Activated gamma-delta T cell treated with anti-CD3 and anti-CD28 coated beads, Interleukin-2, amount 50 U/mL, for 16 hours (primary cell): ENCODE measurements at regions not wholly inside any gene's neighbourhood (a gene's known extent, or its start where the extent isn't known, plus 50 kb on each side); places are given as distances from the start of the nearest gene placed in this dataset.

Source experiments
- DNase-seq: peaks from one replicate; pipeline ENCODE4 v3.0.0-alpha.2; 2020; ENCODE audit warnings: low read depth

GRCh38 chr1:56222914-56223540, 356.3 kb downstream of the PLPP3 start:
- no peak for DNase-seq

- DNase-seq: no peak
Observed at GRCh38 chr1:56220021-56220420, 359.3 kb downstream of the PLPP3 start.

- no peak for DNase-seq
Observed at GRCh38 chr1:56218023-56218422, 361.3 kb downstream of the PLPP3 start.

GRCh38 chr1:56216218-56216617, 363.1 kb downstream of the PLPP3 start:
- DNase-seq: no peak

- no peak for DNase-seq
Observed at GRCh38 chr1:56215771-56216170, 363.6 kb downstream of the PLPP3 start.

- no peak for DNase-seq
Observed at GRCh38 chr1:56215086-56215485, 364.3 kb downstream of the PLPP3 start.

- no peak for DNase-seq
Observed at GRCh38 chr1:56213068-56213467, 366.3 kb downstream of the PLPP3 start.

- no peak for DNase-seq
Observed at GRCh38 chr1:56212143-56212542, 367.2 kb downstream of the PLPP3 start.

- no peak for DNase-seq
Observed at GRCh38 chr1:56206391-56206790, 373.0 kb downstream of the PLPP3 start.

- DNase-seq: no peak
Observed at GRCh38 chr1:56204206-56204605, 375.2 kb downstream of the PLPP3 start.

GRCh38 chr1:56202796-56203492, 376.4 kb downstream of the PLPP3 start:
- DNase-seq: no peak

GRCh38 chr1:56202186-56202585, 377.2 kb downstream of the PLPP3 start:
- no peak for DNase-seq

- DNase-seq: no peak
Observed at GRCh38 chr1:56200896-56201295, 378.5 kb downstream of the PLPP3 start.

- no peak for DNase-seq
Observed at GRCh38 chr1:56200442-56200841, 378.9 kb downstream of the PLPP3 start.

GRCh38 chr1:56199956-56200355, 379.4 kb downstream of the PLPP3 start:
- no peak for DNase-seq

- no peak for DNase-seq
Observed at GRCh38 chr1:56199061-56199460, 380.3 kb downstream of the PLPP3 start.

GRCh38 chr1:56197946-56198345, 381.4 kb downstream of the PLPP3 start:
- DNase-seq: no peak

- no peak for DNase-seq
Observed at GRCh38 chr1:56196839-56197238, 382.5 kb downstream of the PLPP3 start.

- DNase-seq: no peak
Observed at GRCh38 chr1:56194701-56195300, 384.6 kb downstream of the PLPP3 start.

- no peak for DNase-seq
Observed at GRCh38 chr1:56193656-56194055, 385.7 kb downstream of the PLPP3 start.

- DNase-seq: no peak
Observed at GRCh38 chr1:56191369-56191768, 388.0 kb downstream of the PLPP3 start.

- DNase-seq: no peak
Observed at GRCh38 chr1:56190806-56191365, 388.5 kb downstream of the PLPP3 start.
